NOMO-1 treated with dmso at 0.1 percent for 144 hours (cell line): ENCODE measurements at regions not wholly inside any gene's neighbourhood (a gene's known extent, or its start where the extent isn't known, plus 50 kb on each side); places are given as distances from the start of the nearest gene placed in this dataset.

Source experiments
- DNase-seq: peaks from one replicate; lab custom pipeline; 2025; ENCODE audit not compliant: unreplicated experiment; lab: John Stamatoyannopoulos, UW

DNA sequence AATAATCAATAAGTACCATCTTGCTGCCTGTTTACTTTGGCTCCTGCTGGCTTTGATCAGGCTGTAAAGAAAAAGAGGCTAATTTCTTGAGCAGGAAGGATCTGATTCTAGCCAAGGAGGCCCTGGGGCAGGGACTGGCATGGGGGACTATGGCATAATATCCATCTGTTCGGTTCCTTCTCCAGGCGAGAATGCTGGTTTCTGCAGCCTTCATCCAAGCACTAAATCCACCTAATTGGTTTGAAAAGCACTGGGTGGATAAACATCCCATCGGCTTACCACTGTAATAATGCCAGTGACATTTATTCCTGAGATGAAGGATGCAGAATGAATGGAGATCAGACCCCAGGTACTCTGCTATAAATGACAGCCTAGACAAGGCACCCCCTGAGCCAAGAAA, 180.0 kb upstream of the ASIC2 start:
- DNase-seq = no peak

DNA sequence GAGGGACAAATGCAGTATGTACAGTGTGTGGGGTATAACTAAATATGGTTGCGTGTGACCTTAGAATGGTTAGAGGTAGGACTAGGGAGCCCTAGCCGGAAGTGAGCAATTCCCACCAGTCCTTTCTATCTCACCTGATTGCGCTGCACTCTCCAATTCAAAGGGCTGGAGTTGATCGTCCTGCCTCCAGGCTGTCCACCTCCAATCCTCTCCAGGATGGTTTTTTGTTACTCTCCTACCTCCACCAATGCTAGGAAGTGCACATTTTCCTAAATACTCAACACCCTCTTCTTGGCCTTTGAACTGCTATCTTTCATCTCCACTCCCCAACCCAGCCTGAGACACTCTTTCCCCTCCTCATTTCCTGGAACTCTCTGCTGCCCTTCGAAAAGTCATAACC, 181.7 kb upstream of the ASIC2 start:
- no peak for DNase-seq

DNA sequence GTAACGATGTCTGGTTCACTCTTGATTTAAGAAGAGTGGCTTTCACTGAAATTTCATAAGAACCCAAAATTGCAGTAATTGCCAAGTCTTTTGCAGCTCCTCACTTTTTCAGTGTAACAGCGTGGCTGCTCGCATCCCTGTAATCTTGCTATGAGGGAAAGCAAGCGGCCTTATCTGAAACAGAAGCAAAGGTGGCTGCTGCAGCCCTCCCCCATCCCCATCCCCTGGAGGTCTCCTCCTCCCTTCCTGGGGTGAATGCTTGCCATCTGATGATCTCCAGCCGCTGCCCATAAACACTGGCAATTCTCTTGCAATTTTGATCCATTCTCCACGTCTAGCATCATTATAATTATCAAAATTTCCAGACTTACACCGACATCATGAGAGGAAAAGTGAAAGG, 182.5 kb upstream of the ASIC2 start:
- DNase-seq = peak; percentile 15

DNA sequence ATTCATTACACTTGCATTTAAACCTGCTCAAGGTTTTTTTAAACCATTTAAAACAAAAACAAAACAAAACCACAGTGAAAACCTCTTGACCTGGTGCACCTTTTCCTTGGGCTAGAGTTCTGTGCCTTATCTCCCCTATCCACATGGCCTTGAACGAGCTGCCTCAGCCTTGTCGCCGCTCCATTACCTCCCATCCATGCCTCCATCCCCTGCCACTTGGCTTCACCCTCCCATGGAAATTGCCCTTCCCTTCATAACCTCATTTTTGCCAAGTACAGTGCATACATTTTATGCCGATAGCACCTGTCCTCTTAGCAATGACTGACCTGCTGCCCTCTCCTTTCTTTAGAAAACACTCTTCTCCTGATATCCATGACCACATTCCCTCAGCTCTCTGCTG, 188.6 kb upstream of the ASIC2 start:
- no peak for DNase-seq

DNA sequence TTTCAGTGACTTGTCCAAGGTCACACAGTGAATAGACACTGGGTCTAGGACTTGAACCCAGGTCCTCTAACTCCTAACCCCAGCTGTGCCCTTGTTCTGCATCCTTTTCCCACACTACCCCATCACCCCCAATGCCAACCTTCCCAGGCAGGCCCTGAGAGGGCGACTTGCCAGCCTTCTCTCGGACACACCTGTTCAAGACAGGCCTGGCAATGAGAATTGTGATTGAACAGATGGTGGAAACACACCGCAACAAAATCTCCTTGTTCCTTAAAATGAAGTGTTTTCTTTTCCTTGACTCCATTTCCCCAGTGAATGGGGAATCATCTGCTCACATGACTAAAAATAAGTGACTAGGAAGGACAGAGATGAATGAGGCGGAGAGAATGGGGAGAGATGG, 189.5 kb upstream of the ASIC2 start:
- no peak for DNase-seq

DNA sequence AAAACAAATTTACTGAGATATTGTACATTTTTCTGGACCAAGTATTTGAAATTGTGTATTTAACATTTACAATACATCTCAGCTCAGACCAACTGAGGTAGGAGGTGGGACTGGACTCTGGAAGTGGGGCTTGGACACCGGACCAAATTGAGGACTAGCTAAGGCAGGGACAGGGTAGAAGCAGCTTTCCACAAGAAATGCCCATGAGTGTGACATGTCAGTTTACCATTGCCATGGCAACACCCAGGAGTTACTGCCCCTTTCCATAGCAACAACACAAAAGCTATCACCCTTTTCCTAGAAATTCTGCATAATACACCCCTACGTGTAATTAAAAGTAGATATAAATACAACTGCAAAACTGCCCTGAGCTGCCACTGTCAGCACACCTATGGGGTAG, 191.5 kb upstream of the ASIC2 start:
- no peak for DNase-seq

DNA sequence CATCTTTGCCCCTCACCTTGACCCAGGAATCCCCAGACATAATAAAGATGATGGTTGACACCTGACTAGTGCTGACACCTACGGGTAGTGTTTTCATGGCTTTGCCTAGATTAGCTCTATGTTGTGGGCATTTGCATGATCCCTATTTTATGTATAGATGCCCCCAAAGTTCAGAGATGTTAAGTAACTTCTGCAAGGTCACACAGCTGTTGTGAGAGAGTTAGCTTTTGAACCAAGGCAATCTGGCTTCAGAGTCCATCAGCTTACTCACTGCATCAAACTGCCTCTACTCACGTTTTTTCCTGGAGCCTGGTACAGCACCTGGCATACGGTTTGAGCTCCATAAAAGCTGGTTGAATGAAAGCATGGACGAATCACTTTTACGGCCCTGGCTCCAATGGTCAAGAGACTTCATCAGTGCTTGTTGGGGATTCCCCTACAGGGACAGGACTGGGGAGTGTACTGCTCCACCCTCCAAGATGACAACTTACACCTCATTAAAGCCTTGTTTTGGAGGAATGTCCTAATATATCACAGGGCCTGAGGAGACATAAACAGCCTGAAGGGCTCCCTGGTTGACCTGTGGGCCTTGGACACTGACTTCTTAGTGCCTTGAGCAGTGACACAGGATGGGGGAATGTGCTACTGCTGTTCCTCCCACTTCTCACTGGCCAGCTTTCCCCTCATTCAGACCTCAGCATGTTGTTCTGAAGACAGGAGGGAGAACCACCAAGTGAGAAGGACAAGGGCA, 193.2 kb upstream of the ASIC2 start:
- DNase-seq = no peak

DNA sequence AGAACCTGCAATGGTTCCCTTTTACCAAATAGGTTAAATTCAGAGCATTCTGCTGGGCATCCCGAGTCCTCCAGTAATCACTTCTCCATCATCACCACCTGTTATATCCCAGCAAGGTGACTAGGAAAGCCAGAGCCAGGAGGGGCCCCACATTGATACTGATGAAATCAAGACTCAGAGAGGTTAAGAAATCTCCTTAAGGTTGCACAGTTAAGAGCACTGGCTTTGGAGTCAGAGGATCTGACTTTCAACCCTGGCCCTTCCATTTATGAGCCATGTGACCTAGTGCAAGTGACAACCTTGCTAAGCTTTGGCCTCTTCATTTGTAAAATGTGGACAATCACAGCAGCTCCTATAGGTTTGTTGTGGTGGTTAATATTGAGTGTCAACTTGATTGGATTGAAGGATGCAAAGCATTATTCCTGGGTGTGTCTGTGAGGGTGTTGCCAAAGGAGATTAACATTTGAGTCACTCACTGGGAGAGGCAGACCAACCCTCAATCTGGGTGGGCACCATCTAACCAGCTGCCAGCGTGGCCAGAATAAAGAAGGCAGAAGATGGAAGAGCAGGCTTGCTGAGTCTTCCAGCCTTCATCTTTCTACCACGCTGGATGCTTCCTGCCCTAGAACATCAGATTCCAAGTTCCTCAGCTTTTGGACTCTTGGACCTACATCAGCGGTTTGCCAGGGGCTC, 194.2 kb upstream of the ASIC2 start:
- DNase-seq = no peak

DNA sequence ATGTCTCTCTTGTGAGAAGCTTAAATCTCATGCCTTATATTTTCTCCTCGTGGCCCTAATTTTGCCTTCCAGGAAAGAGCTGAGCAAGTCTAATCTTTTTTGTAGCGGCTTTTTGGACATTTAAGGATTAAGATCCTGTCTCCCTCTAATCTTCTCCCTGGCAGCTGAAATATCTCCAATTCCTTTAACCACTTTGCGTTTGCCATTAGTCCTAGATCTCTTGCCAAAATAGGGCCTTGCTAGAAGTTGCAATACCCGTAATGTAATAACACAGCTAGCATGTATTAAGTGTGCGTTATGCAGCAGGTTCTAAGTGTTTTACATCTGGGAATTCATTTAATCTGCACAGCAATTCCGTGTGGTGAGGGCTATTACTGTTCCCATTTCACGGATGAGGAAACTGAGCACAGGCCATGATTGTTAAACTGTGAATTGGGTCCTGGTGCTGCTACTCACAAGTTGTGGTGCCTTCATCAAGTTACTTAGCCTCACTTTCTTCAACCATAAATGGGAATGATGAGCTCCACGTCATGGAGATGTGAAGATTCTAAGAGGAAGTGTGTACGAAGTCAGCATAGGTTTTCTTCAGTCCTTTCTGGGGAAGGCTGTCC, 198.9 kb upstream of the ASIC2 start:
- DNase-seq = no peak

DNA sequence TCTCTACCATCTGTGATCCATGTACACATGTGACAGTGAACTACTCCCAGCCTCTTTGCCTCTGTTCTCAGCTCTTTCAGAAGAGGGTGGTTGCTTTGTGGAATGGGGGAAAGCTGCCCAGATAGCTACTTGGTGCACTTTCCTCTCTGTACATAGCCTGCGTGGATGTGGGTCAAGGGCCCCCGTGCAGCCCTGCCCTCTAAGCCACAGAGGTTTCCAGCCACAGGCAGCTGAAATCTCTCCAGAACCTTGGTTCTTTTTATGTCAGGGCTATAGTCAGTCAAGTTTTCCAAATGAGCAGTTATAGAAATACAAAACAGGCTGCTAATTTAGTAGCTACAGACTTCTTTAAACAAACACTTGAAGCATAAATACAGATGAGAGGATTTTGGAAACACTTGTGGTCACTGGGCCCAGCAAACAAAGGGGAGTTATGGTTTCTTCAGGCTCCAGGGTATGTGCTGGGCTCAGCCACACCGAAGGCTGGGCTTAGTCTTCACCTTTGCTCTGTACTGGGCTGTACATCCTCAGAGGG, 199.7 kb upstream of the ASIC2 start:
- DNase-seq = no peak

DNA sequence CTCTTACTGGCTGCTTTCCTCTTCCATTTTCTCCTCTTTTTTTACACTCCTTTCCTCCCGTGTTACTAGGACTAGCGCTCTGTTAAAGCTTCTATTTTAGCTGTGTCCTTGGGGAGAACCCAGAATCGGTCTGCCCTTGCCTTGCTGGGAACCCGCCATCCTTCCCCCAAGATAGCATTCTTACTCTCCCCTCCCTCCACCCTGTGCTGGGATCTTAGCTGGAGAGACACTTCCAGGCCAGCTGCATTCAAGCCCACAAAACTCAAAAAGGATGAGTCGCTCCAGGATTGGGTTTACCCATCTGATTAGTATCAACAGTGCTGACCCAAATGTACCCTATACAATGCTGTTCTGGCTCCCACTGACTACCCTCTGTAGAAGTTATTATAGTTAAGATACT, 200.5 kb upstream of the ASIC2 start:
- DNase-seq = no peak

DNA sequence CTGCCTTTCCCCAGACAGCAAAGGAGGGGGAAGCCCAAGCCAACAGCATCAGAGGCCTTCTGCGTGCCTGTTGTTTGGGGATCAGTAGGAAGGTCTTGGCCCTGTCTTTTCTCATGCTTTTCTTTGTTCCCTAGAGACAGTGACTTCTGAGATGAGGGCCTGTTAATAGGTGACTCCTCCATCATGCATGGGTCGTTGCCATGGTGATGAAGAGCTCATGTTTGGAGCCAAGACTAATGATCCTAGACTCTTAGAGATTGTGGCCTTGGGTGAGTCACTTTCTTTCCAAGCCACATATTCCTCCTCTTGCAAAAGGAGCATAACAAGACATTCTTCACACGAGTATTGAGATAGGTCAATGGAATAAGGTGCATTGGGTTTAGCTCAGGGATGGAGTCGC, 201.1 kb upstream of the ASIC2 start:
- DNase-seq = no peak

DNA sequence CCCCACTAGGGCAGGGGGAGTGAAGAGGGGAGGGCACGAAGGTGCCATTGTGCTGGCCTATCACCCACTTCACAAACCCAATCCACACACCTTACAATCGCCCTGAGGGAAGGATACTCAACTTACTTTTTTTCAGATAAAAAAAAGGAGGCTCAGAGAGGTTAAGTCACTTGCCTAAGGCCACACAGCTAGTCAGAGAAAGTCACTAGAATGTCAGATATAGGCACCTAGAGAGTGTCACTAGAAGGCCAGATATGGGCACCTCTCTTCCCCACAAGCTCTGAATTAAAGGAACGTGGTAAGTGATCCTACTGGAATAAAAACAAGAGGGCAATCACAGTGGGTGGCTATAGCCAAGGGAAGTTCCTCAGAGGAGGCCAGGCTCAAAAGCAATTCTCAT, 204.5 kb upstream of the ASIC2 start:
- no peak for DNase-seq

DNA sequence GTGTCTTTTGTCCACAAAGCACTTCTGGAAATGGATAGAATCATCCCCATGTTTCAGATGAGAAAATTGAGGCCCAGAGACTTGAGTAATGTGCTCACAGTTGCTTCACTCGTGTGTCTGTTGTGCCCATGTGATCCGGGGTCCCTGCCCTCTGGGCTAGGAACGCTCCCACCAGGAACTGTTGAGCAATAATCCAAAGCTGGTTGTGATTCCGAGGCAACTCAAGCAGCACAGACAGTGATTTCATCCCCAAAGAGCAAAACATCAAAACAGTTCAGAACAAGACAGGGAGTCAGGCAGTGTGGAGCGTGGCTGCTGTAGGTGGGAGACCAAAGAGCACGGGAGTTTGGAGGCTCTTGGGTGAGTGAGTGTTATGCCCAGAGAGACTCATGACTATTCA, 205.0 kb upstream of the ASIC2 start:
- DNase-seq = no peak

DNA sequence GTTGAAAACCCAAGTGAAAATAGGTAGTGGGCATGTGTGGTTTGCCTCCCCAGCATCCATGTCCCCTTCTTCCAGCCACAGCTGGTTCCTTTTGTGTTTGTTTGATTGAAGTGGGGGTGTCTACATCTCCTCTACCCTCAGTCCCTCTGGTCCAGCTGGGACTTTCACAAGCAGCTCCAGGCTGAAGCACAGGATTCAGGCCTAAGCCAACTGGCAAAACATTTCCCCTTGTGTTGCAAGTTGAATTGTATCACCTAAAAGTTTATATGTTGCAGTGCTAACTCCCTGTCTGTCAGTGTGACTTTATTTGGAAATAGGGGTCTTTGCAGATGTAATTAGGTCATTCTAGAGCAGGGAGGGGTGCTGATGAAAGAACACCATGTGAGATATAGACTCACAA, 205.9 kb upstream of the ASIC2 start:
- no peak for DNase-seq

DNA sequence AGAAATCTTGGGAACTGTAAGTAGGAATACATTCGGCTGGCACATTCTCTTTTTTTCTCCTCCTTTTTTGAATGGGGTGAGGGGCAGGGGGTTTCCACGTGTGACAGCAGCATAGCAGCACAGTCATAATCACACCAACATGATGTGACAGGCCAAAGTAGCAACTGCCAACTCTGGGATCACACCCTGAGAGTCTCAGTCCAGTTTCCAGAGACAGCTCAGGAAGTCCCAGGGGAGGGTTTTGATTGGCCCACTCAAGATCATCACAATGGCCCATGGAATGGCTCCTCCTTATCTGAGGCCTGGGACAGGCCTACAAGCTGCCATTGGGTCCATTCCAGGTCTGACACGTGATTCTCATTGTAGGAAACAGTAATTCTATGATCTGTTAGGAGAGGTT, 207.1 kb upstream of the ASIC2 start:
- no peak for DNase-seq

DNA sequence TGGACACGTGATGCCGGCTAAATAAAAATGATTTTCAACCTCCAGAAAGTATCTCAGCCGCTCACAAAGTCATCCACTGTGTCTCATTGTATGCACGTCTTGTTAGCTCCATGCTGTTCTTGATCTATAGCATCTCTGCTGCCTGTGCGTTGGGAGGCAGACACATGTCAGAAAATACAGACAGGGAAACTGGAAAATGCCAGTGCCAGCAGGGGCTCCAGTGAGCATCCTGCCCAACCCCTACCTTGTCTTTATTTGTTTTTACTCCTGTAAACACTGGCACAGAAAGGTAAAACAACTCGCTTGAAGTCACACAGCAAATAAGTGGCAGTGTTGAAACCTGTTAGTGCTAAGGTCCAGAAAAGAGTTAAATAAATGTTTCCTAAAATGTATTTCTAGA, 208.1 kb upstream of the ASIC2 start:
- no peak for DNase-seq

DNA sequence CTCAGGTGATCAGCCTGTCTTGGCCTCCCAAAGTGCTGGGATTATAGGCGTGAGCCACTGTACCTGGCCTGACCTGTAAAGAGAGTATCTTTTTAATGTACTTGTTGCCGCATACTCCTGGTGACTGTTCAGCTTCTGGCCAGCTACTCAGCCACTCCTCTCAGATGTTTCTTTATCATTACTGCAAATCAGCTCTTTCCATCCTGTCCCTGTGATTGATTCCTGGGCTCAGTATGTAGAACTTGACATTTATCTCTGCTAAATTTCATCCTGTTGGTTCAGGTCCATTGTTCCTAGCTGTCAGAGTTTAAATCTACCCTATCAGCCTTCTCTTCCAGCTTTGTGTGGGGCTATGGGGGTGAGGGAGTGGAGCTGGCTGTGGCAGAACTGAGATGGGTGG, 211.5 kb upstream of the ASIC2 start:
- DNase-seq = no peak

DNA sequence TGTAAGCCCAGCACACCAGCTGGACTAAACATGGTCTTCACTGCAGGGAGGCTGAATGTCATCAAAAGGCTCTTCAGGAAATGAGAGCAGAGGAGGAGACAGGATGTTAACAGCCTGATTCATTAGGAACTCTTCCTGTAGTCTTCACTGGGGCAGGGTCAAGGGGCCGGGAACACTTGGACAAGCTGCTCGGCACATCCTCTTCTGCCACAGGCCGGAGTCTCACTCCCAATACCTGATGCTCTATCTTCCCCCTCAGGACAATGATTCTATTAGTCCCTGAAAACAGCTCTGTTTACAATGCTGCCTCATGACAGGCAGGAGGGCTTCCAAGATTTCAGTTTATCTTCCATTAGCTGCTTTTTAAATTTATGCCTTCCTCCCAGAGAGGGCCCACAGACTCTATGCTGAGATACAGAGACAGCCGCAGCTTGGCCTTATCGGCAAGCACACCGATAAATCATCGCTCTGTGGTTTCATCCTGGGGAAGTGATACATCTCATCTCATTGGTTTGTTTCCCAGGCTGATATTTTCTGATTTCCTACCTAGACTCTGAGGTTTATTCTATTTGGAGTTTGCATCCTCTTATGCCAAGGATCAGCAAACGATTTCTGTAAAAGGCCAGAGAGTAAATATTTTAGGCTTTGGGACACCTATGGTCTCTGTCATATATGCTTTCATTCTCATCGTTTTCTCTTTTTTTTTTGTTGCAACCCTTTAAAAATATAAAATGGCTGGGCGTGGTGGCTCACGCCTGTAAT, 214.0 kb upstream of the ASIC2 start:
- DNase-seq = peak; percentile 79

DNA sequence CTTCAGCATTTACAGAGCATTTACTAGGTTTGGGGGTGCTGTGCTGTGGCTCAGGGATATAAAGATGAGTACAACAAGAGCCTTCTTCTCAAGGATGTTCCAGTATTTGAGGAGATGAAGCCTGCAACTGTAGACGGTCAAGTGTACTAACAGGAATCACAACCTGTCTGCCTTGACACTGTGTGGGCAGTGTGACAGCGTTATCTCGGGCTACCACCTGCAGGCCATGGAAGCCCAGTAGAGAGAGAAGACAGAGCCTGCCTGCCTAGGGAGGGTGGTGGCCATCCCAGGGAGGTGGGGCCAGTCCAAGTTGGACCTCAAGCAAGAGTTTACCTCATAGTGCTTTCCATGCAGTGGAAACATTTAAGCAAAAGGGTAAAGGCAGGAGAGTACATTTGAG, 215.1 kb upstream of the ASIC2 start:
- DNase-seq = no peak

DNA sequence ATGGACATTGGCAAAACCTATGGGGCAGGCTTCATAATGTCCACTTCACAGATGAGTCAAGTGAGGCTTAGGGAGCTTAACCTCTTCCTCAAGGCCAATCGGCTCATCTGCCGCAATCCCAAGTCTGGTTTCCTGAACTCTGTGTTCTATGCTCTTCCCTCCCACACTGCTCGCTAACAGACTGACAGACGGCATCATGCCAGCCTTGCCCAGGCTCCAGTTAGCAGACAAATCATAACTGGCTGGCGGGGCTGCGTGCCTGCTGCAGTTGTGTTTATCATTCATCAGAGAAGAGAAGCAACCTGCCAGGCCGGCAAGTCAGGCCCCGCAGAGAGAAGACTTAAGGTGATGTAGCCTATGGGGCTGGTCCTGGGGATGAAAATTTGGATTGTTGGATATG, 216.2 kb upstream of the ASIC2 start:
- no peak for DNase-seq

DNA sequence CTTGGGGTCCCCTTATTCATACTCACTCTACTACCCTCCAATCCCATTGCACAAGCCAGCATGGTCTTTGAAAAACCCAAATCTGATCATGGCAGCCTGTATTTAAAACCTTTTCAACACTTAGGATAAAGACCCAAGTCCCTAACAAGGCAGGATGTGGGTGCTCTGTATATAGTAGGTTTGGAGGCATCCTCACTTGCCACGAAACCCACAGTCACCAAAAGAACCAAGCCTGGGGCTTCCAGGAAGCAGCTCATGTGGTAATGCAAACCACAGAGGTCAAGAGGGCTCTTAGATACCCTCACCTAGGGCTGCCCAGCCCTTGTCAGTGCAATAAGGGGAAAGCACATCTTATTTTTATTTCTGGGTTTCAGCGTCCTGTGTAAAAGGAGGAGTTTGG, 218.6 kb upstream of the ASIC2 start:
- DNase-seq = peak; percentile 8
